HUES48 (cell line): ENCODE measurements at regions not wholly inside any gene's neighbourhood (a gene's known extent, or its start where the extent isn't known, plus 50 kb on each side); places are given as distances from the start of the nearest gene placed in this dataset.

Source experiments
- H3K27ac ChIP-seq: one replicate; pipeline ENCODE4 v1.7.0; 2013; ENCODE audit warnings: low read depth, low read length, inconsistent platforms
- H3K27me3 ChIP-seq: 2 replicates; pipeline ENCODE4 v1.6.1; 2013; ENCODE audit warnings: mild to moderate bottlenecking, low read length; ENCODE audit not compliant: control insufficient read depth, insufficient read depth
- H3K36me3 ChIP-seq: 2 replicates; pipeline ENCODE4 v1.6.1; 2013; ENCODE audit warnings: low read length; ENCODE audit not compliant: control insufficient read depth, insufficient read depth
- H3K4me1 ChIP-seq: 2 replicates; pipeline ENCODE4 v1.6.1; 2013; ENCODE audit warnings: mild to moderate bottlenecking, low read length; ENCODE audit not compliant: control insufficient read depth, insufficient read depth
- H3K4me3 ChIP-seq: 2 replicates; pipeline ENCODE4 v1.5.1; 2013; ENCODE audit warnings: mild to moderate bottlenecking, low read depth, low read length
- H3K9ac ChIP-seq: 2 replicates; pipeline ENCODE4 v1.6.1; 2013; ENCODE audit warnings: mild to moderate bottlenecking, low read depth, low read length, moderate library complexity
- H3K9me3 ChIP-seq: 2 replicates; pipeline ENCODE4 v1.6.1; 2013; ENCODE audit warnings: low read length; ENCODE audit not compliant: control insufficient read depth, insufficient read depth

- Histone ChIP-seq H3K4me1 (peaks cover 3% of the 10 kb centered on the region; the same call in 1 of the 2 replicates), H3K4me3 (no peak overlapping the region), H3K9ac (no peak overlapping the region), H3K9me3 (0 out of 2 replicates have a peak, but pooled peaks cover 3% of the 10 kb centered on the region), H3K27ac (no peak overlapping the region), H3K36me3 (no peaks in the 10 kb centered on the region), H3K27me3 (no peaks in the 10 kb centered on the region)
Observed at GRCh38 chr12:58640314-58640713, 280.0 kb downstream of the LRIG3 start.

- H3K4me3 ChIP-seq = no peak overlapping the region
- peaks cover 3% of the 10 kb centered on the region; the same call in 1 of the 2 replicates for H3K4me1 ChIP-seq
- H3K36me3 ChIP-seq = no peaks in the 10 kb centered on the region
- H3K9ac ChIP-seq = no peak overlapping the region
- no peaks in the 10 kb centered on the region for H3K27me3 ChIP-seq
- no peak overlapping the region for H3K27ac ChIP-seq
- H3K9me3 ChIP-seq = no peaks in the 10 kb centered on the region
Observed at GRCh38 chr12:58645946-58646345, 274.4 kb downstream of the LRIG3 start.

- Histone ChIP-seq H3K4me1 (peaks cover 3% of the 10 kb centered on the region; the same call in 1 of the 2 replicates), H3K9ac (no peak overlapping the region), H3K4me3 (no peak overlapping the region), H3K9me3 (no peaks in the 10 kb centered on the region), H3K36me3 (no peaks in the 10 kb centered on the region), H3K27ac (no peak overlapping the region), H3K27me3 (no peaks in the 10 kb centered on the region)
Observed at GRCh38 chr12:58647495-58647894, 272.8 kb downstream of the LRIG3 start.

GRCh38 chr12:58648176-58648575, 272.1 kb downstream of the LRIG3 start:
- peaks cover 3% of the 10 kb centered on the region; the same call in 1 of the 2 replicates for H3K4me1 ChIP-seq
- H3K9ac ChIP-seq = no peak overlapping the region
- H3K27ac ChIP-seq = no peak overlapping the region
- no peak overlapping the region for H3K4me3 ChIP-seq
- H3K9me3 ChIP-seq = no peaks in the 10 kb centered on the region
- no peaks in the 10 kb centered on the region for H3K36me3 ChIP-seq
- H3K27me3 ChIP-seq = no peaks in the 10 kb centered on the region

GRCh38 chr12:58651850-58652249, 268.5 kb downstream of the LRIG3 start:
- no peak overlapping the region for H3K27ac ChIP-seq
- H3K9ac ChIP-seq = no peak overlapping the region
- H3K4me3 ChIP-seq = no peak overlapping the region
- H3K4me1 ChIP-seq = no peaks in the 10 kb centered on the region; the same call in 1 of the 2 replicates
- H3K27me3 ChIP-seq = no peaks in the 10 kb centered on the region
- H3K36me3 ChIP-seq = no peaks in the 10 kb centered on the region
- peaks cover 14% of the 10 kb centered on the region for H3K9me3 ChIP-seq

- Histone ChIP-seq H3K9me3 (peaks cover 14% of the 10 kb centered on the region), H3K9ac (no peak overlapping the region), H3K36me3 (no peaks in the 10 kb centered on the region), H3K27ac (no peak overlapping the region), H3K4me1 (no peaks in the 10 kb centered on the region), H3K27me3 (no peaks in the 10 kb centered on the region), H3K4me3 (no peak overlapping the region)
Observed at GRCh38 chr12:58654021-58654420, 266.3 kb downstream of the LRIG3 start.

- no peak overlapping the region for H3K4me3 ChIP-seq
- peaks cover 14% of the 10 kb centered on the region for H3K9me3 ChIP-seq
- no peak overlapping the region for H3K9ac ChIP-seq
- no peaks in the 10 kb centered on the region for H3K4me1 ChIP-seq
- H3K27me3 ChIP-seq = no peaks in the 10 kb centered on the region
- H3K27ac ChIP-seq = no peak overlapping the region
- no peaks in the 10 kb centered on the region for H3K36me3 ChIP-seq
Observed at GRCh38 chr12:58655375-58655774, 264.9 kb downstream of the LRIG3 start.

- Histone ChIP-seq H3K9ac (no peak overlapping the region), H3K27ac (no peak overlapping the region), H3K4me3 (no peak overlapping the region), H3K4me1 (no peaks in the 10 kb centered on the region), H3K9me3 (peaks cover 14% of the 10 kb centered on the region), H3K36me3 (no peaks in the 10 kb centered on the region), H3K27me3 (no peaks in the 10 kb centered on the region)
Observed at GRCh38 chr12:58656254-58657009, 263.9 kb downstream of the LRIG3 start.

GRCh38 chr12:58657190-58657589, 263.1 kb downstream of the LRIG3 start:
- no peaks in the 10 kb centered on the region for H3K27me3 ChIP-seq
- H3K4me3 ChIP-seq = no peak overlapping the region
- no peaks in the 10 kb centered on the region for H3K36me3 ChIP-seq
- no peak overlapping the region for H3K9ac ChIP-seq
- H3K27ac ChIP-seq = no peak overlapping the region
- peaks cover 14% of the 10 kb centered on the region for H3K9me3 ChIP-seq
- H3K4me1 ChIP-seq = no peaks in the 10 kb centered on the region

- no peak overlapping the region for H3K4me3 ChIP-seq
- H3K9me3 ChIP-seq = no peaks in the 10 kb centered on the region
- no peak overlapping the region for H3K27ac ChIP-seq
- no peak overlapping the region for H3K9ac ChIP-seq
- no peaks in the 10 kb centered on the region for H3K36me3 ChIP-seq
- H3K4me1 ChIP-seq = peaks cover 7% of the 10 kb centered on the region; the same call in 1 of the 2 replicates
- no peaks in the 10 kb centered on the region for H3K27me3 ChIP-seq
Observed at GRCh38 chr12:58665375-58665774, 254.9 kb downstream of the LRIG3 start.

- H3K4me3 ChIP-seq = no peak overlapping the region
- no peaks in the 10 kb centered on the region for H3K36me3 ChIP-seq
- H3K27ac ChIP-seq = no peak overlapping the region
- H3K9me3 ChIP-seq = no peaks in the 10 kb centered on the region
- H3K4me1 ChIP-seq = peaks cover 16% of the 10 kb centered on the region
- H3K9ac ChIP-seq = no peak overlapping the region
- H3K27me3 ChIP-seq = no peaks in the 10 kb centered on the region
Observed at GRCh38 chr12:58668233-58668632, 252.1 kb downstream of the LRIG3 start.
